GM21723 (cell line): ENCODE measurements at regions not wholly inside any gene's neighbourhood (a gene's known extent, or its start where the extent isn't known, plus 50 kb on each side); places are given as distances from the start of the nearest gene placed in this dataset.

ENCODE experiments used
- ATAC-seq: cut with Tn5 transposase; IDR thresholded peaks from one replicate; pipeline ENCODE4 v1.9.1; 2021; ENCODE audit warnings: mild to moderate bottlenecking, moderate library complexity; ENCODE audit not compliant: unreplicated experiment

DNA sequence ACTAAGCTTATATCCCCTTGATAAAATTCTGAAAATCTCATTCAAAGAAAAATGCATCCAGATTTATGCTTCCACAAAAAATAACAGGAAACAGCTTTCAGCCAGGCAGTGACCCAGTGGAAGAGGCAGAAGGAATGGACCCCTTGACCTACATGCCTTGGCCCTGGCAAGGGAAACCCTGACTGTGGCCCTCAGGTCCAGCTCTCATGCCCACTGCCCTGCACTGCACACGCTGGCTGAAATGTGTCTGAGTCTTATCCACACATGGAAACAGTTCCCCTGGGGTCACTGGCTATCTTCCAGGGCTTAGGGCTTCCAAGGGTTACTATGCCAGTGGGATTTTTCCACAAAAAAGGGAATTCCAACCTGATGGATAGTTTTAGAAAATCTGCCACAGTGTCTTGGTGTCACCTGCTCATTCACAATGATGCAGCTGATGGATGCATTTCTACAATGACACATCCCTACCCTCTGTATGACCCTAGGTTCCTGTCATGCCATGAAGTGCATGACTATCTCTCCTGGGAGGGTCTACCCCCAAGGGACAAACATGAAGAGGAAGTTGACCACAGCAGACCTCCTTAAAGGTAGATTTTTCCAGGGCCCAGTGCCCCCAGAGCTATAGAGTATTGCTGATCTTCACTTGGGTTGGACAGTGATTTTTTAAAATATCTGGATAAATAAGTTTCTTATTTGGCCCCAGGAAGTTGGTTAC lies 121.9 kb upstream of the CD93 start:
- ATAC-seq, result no peak

DNA sequence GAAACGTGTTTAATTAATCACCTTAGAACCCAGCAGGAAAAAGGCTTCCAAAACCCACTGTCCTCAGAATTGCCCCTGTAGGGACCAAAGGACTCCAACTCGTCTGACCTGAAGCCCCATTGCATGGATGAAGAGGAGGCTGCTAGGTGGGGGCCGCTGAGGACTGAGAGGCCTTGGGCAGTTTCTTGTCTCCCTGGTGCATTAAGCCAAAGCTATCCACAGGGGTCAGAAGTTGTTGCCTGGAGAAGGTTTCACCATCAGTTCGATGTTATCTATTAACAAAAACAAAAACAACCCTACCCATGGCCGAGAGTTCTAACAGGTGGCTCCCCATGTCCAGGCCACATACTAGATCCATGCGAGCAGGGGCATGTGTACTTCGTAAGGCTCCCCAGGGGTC lies 120.9 kb upstream of the CD93 start:
- no peak for ATAC-seq

DNA sequence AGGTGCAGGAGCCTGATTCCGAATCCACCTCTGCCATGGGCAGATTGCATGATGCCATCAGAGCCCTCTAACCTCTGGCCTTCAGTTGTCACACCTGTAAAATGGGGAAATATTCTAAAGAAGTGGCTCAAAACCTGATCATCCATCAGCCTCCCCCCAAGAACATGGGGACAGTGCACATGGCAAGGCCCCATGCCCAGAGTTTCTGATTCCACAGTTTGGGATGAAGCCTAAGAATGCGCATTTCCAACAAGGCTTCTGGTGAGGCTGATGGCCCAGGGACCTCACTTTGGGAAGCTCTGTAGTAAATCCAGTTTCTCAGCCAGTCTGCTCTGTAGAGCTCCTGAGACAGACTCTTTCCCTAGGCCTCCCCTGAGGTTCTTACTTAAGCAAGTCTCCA lies 119.9 kb upstream of the CD93 start:
- ATAC-seq, result no peak

DNA sequence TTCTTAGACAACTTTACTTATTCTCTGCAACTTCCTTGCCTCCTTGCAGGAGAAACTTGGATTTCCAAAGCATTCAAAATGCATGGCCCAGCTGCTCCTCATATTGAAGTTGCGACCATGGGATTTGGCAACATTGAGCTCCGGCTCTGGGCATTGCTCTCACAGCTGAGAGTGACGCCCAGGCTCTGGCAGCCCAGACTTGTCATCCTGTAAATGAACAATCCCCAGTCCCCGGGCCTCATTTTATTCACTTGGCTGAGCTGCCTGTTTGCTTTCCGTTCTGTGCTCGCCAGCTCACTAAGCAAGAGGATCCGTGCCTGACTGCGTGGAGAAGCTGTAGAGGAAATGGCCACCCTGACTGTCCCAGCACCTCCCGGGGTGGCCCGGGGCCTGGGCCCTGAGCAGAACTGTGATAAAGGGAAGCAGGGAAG lies 119.5 kb upstream of the CD93 start:
- no peak for ATAC-seq

DNA sequence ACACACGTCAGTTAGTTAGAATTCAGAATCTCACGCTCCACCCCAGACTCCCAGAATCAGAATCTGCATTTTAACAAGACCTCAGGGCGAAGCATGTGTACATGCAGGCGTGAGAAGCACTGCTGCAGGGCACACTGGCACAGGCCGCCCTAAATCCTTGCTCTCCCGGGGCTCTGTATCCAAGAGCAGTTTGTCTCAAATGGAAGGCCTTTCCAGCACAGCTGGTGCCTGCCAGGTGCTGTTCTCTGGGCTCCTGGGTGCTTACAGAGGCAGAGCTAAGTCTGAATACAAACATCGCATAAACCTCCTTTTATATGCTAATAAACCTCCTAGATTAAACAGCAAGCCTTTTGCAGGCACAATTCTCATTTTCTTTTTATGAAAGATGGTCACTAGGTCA lies 119.1 kb upstream of the CD93 start:
- no peak for ATAC-seq

DNA sequence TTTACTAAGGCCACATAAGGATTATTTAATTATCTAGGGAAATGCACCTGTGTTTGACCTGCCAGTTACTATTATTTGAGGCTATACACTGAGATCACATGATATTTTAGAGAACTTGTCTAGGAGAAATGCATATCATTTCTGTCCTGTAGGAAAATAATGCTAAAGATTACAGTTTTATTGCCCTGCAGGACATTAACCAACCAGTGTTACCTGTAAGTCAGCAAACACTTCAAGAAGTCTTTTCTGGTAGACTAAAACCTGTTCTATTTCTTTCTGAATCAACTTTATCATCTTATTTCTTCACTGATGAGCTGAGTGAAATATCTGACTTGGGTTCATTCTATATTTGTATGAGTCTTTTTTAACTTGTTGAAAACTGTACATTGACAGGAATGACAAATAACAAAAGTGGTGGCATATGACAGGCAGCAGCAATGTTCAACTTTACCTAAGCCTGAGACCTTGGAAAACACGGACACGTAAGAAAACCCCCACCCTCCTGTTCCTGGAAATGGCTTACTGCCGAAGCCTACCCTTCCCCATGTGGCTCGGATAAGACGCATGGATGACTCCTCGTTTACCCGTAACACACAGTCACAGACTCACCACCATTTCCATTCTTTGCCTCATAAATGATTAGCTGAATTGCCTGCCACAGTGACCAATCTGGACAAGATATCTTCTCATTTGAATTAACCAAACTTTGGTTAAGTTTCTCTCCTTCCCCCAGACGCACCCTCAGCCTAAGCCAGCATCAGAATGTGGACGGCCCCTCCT lies 118.0 kb upstream of the CD93 start:
- no peak for ATAC-seq

DNA sequence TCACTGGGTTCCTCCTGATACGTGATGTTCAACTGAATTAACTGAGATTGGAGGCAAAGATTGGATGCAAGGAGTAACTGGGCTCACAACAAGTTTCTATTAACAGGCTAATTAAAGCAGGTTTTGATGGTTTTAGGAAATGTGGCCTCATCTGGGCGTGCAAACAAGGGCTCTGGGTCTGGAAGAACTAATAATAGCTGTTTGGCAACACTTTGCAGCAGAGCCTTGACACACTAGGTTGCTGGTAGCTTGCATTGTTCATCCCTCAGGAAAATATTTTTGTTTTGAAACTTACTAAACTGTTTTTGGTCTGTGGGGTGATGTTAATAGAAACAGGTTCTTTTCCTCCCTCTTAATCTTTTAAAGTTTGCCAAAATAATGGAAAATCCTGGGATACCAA lies 117.2 kb upstream of the CD93 start:
- no peak for ATAC-seq

DNA sequence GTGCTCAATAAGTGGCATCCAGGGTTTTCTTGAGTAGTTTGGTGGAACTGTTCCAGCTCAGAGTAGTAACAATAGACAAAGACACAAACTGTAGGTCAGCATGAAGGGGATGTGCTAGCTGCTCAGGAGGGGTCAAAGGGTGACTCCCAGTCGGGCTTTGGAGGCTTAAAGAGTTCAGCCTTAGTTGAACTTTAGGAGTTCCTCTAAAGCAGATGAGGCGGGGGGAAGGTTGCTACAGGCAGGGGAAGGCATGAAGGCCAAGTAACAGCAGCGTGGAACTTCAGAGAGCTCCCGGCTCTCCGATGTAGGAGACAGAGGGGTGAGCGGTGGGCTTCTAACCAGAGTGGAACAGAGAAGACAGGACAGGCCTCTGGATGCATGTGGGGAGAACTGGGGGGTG lies 115.5 kb upstream of the CD93 start:
- ATAC-seq, result no peak

DNA sequence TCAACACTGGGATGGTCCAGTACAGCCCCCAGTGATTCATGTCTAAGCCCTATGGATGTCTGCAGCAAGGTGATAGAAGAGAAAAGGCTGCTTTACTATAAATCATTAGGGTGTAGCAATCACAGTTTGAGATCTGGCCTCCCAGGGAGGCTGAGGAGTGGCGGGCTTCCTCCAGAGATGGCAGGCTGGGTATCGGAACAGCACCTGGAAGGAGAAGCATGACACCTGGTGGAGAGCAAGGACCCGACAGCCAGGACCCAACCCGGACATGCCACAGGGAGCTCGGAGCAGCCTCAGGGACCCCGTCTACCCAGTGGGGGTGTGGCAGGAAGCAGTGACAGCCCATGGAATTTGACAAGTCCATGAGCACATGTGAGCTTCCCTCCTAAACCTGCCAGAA lies 114.8 kb upstream of the CD93 start:
- ATAC-seq, result no peak

DNA sequence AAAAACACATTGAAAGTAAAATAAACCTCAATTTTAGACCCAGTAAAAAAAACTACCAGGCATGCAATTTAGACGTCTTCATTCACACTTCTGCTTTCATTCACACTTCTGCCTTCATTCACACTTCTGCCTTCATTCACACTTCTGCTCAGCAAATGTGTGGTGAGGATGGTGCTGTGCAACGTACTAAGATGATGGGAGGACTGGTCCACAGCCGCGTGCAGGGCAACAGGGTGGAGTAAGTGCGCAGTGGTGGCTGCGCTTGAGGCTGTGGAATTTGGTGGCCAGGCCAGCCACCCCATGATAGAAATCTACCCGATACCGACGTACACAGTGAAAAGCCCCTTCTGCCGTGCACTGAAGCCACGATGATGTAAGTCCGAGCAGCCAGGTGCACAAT lies 114.3 kb upstream of the CD93 start:
- ATAC-seq, result no peak

DNA sequence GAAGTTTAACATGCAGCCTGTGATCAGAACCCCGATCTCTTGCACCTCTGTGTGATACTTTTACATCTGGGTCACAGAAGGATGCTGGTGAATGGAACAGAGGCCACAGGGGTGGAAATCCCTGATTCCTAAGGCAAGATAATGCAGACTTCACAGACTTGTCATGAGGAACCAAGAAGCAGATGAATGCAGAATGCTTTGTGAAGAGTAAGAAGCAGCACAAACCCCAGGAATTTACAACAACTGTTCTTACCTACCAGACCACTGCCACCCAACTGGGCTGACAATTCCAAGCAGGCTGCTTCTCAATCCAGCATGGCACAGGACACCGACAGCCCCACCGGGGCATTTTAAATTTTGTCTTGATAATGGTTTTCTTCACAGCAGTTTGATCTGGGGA lies 113.2 kb upstream of the CD93 start:
- ATAC-seq, result no peak

DNA sequence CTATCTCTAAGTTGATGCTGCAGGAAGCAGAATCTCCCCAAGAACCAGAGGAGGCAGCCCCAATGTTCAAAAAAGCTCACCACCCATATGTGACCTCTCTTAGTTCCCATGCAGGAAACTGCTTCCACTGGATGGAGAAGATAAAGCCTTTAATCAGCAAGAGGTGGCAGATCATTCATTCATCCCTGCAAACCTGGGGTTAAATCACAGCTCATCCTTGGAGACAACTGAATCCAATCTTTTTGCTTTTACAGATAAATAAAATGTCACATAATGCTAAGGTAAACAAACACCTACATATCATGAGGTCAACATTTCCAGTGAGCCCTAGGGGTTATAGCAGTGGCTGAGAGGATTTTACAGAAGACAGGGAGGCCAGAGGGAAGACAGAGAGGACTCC lies 112.7 kb upstream of the CD93 start:
- no peak for ATAC-seq

DNA sequence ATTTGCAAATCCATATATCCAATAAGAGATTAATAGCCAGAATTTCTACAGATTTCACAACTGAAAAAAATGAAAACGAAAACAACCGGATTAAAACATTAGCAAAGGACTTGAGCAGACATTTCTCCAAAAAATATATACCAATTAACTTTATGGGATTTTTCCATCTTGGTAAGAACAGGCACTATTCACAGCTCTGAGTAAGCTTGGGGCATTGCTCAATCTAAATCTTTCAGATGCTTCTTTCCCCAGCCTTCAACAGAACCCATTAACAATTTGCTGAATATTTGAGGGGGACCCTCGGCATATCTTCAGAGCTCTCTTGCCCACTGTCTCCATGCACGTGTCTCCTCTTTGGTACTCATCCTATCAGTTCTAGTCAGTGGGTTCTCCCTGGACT lies 111.7 kb upstream of the CD93 start:
- no peak for ATAC-seq

DNA sequence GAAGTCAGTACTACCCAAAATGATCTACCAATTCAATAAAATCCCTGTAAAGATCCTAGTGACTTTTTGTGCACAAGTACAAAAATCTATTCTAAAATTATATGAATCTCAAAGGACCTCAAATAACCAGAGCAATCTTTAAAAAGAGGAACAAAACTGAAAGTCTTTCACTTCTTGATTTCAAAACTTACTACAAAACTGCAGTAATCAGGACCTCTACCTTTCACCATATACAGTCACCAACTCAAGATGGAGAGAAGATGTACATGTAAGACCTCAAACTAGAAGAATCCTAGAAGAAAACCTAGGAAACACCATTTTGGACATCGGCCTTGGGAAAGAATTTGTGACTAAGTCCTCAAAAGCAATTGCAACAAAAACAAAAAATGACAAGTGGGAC lies 109.5 kb upstream of the CD93 start:
- ATAC-seq, result no peak

DNA sequence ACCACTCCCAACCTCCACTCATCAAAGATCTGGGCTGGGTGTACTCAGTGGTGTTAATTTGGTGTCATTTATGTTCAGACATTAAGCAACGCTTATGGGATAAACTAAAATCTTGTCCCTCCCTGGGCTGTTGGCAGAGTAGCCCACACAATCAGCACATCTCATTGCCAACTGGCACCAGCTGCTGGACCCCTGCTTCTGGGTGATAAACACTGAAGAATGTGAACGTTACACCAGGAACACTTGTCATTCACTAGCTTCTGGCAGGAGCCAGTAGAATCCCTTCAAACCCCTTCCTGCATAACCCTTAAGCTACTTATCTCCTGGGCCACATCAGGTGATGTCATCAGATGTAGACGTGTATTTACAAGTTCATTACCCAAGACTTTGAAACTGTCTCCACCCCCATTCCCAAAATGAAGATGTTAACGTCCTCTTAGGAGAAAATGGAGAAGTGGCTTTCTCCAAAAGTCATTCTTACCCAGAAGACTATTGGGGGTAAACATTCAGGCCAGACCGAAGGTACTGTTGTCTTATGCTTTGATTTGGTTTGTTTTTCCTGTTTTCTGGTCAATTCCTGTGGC lies 107.8 kb upstream of the CD93 start:
- ATAC-seq, result no peak

DNA sequence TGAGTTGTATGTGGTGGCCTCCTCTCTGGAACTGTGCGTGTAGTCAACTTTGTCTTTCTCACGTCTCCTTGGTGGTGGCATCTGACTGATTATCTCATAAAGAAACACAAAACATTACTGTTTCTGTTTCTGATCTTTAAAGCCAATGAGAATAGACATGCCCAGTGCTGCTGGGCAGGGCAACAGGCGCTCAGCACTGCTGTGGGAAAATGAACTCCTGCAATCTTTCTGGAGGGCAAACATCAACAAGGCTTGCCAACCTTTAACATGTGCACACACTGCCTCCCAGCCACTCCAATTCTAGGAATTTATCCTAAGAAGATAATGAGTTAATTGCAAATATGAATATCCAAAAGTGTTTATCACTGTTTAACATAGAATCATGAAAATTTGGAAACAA lies 106.3 kb upstream of the CD93 start:
- ATAC-seq, result no peak

DNA sequence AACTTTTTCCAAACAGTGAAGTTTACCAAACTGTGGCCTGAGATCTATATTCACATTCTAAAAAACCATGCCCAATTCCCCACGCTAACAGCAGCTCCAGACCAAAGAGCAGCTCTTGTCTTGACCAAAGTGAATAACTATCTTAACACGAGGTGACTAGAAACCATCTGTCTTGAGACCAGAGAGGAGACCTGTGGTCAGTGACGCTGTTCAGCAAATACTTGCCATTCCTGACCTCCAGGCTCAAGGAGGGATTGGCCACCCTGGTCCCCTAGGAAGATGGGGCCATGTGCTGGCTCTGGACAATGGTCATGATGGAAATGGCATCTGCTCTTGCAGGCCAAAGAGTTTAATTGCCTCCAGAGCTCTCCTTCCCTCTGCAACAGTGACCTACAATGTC lies 104.4 kb upstream of the CD93 start:
- no peak for ATAC-seq

DNA sequence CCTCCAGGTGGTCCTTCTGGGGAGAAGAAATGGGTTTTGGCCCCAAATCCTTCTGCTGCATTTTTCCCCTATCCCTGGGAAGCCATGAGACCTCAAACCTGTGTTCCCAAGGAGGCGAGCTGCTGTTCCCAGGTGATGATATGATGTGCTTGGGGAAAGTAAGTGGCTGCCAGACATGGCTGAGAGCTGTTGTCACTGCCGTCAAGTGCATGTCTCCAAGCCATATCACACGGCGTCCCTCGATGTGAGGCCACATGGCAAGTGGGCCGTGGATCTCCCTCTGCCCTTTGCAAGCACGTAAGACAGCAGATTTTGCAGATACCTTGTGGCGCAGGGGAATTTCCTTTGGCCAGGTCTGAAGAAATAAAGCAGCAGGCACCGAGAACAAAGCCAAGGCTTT lies 103.7 kb upstream of the CD93 start:
- ATAC-seq, result no peak

DNA sequence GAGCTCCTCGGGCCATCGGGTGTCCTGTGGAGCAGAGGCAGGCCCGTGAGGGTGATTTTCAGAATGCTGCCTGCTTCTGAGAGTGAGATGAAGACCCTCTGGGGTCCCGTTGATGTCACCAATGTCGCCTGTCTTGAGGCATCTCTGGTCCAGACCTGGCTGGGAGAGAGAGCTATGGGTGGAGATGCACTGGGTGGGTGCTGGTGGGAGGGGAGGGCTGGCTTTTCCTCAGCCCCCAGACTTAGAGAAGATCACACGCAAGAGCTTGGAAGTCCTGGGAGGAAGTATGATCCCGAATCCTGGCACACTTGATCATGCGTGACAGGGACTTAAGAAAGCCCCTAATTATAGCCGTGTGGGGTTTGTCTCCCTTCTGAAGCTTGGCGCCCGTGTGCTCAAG lies 103.2 kb upstream of the CD93 start:
- ATAC-seq, result no peak

DNA sequence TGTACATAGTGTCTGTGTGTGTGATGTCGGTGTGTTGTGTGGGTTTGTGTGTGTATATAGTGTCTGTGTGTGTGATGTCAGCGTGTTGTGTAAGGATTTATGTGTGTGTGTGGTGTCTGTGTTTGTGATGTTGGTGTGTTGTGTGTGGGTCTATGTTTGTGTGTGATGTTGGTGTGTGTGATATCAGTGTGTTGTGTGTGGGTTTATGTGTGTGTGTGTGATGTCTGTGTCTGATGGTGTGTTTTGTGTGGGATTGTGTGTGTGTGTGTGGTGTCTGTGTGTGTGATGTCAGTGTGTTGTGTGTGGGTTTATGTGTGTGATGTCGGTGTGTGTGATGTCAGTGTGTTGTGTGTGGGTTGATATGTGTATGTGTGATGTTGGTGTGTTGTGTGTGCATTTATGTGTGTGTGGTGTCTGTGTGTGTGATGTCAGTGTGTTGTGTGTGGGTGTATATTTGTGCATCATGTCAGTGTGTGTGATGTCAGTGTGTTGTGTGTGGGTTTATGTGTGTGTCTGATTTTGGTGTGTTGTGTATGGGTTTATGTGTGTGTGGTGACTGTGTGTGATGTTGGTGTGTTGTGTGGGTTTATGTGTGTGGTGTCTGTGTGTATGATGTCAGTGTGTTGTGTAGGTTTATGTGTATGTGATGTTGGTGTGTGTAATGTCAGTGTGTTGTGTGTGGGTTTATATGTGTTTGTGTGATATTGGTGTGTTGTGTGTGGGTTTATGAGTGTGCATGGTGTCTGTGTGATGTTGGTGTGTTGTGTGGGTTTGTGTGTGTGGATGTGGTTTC lies 102.4 kb upstream of the CD93 start:
- ATAC-seq, result no peak

DNA sequence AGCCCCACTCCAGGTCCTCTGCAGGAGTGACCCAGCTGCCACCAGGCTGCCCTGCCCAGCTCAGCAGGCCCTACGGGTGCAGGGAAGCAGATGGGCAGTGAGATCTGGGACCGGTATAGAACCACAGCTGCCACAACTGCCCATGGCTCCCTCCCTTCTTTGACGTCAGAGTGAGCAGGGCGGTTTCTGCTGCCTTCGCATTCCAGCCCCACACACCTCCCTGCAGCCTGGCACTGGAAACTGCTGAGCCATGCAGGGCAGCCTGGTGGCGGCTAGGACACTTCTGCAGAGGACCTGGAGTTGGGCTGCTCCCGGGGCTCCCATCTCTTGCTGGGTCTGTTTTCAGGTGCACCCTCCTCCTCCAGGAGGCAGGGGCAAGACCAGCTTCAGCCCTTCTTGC lies 101.6 kb upstream of the CD93 start:
- ATAC-seq, result no peak

DNA sequence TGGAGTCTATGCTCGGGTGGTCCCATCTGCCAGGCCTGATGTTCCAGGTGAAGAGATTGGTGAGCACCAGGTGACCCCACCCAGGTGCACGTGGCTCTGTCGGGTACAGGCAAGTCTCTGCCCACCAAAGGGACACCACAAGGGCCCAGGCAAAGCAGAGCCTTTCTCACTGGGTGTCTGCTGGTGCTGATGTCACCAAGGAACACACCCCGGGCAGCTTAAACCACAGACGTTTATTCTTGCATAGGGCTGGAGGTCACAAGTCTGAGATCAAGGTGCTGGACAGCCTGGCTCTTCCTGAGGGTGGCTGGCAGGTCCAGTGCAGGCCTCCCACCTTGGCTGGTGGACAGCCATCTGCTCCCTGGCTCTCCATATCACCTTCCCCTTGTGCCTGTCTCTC lies 100.7 kb upstream of the CD93 start:
- ATAC-seq, result no peak
